GM19452 (cell line): ENCODE measurements at regions not wholly inside any gene's neighbourhood (a gene's known extent, or its start where the extent isn't known, plus 50 kb on each side); places are given as distances from the start of the nearest gene placed in this dataset.

Experiments
- ATAC-seq: cut with Tn5 transposase; IDR thresholded peaks from one replicate; pipeline ENCODE4 v1.9.1; 2021; ENCODE audit not compliant: unreplicated experiment

- ATAC-seq, result no peak
These were observed 252.2 kb upstream of the ADAMTS5 start for GRCh38 chr21:27219068-27219467.

- no peak for ATAC-seq
These were observed 246.4 kb upstream of the ADAMTS5 start for GRCh38 chr21:27213303-27213702.

- ATAC-seq, result no peak
These were observed 245.6 kb upstream of the ADAMTS5 start for GRCh38 chr21:27212441-27212840.

- ATAC-seq, result no peak
These were observed 242.7 kb upstream of the ADAMTS5 start for GRCh38 chr21:27209546-27209945.

GRCh38 chr21:27206368-27206982 lies 239.6 kb upstream of the ADAMTS5 start:
- no peak for ATAC-seq

GRCh38 chr21:27202301-27202700 lies 235.4 kb upstream of the ADAMTS5 start:
- no peak for ATAC-seq

- ATAC-seq, result no peak
These were observed 234.3 kb upstream of the ADAMTS5 start for GRCh38 chr21:27201197-27201596.

- no peak for ATAC-seq
These were observed 229.8 kb upstream of the ADAMTS5 start for GRCh38 chr21:27196651-27197050.

- ATAC-seq, result no peak
These were observed 225.5 kb upstream of the ADAMTS5 start for GRCh38 chr21:27192281-27192949.

GRCh38 chr21:27190601-27191000 lies 223.7 kb upstream of the ADAMTS5 start:
- no peak for ATAC-seq

- ATAC-seq, result no peak
These were observed 223.0 kb upstream of the ADAMTS5 start for GRCh38 chr21:27189870-27190269.

GRCh38 chr21:27173053-27173452 lies 206.2 kb upstream of the ADAMTS5 start:
- ATAC-seq, result no peak

GRCh38 chr21:27171707-27172106 lies 204.8 kb upstream of the ADAMTS5 start:
- ATAC-seq, result no peak

GRCh38 chr21:27168084-27168483 lies 201.2 kb upstream of the ADAMTS5 start:
- ATAC-seq, result no peak

GRCh38 chr21:27164208-27165177 lies 197.6 kb upstream of the ADAMTS5 start:
- ATAC-seq, result no peak

GRCh38 chr21:27158967-27159366 lies 192.1 kb upstream of the ADAMTS5 start:
- no peak for ATAC-seq

- no peak for ATAC-seq
These were observed 190.2 kb upstream of the ADAMTS5 start for GRCh38 chr21:27157097-27157496.

GRCh38 chr21:27156666-27157065 lies 189.8 kb upstream of the ADAMTS5 start:
- ATAC-seq, result no peak

- no peak for ATAC-seq
These were observed 188.2 kb upstream of the ADAMTS5 start for GRCh38 chr21:27155130-27155500.

GRCh38 chr21:27154451-27155129 lies 187.7 kb upstream of the ADAMTS5 start:
- ATAC-seq, result no peak

- ATAC-seq, result no peak
These were observed 186.1 kb upstream of the ADAMTS5 start for GRCh38 chr21:27152996-27153395.
